KMS-11 (cell line): ENCODE measurements at regions not wholly inside any gene's neighbourhood (a gene's known extent, or its start where the extent isn't known, plus 50 kb on each side); places are given as distances from the start of the nearest gene placed in this dataset.

Source experiments
- H2AFZ ChIP-seq: fragments of 200-600 bp; sonication (generic); 2 replicates; pipeline ENCODE4 v1.6.1; 2016; ENCODE audit warnings: antibody characterized with exemption, mixed run types, low read depth
- H3K27ac ChIP-seq: fragments of 200-600 bp; sonication (generic); 2 replicates; pipeline ENCODE4 v1.6.1; 2016; ENCODE audit warnings: mild to moderate bottlenecking, mixed run types
- H3K27me3 ChIP-seq: fragments of 200-600 bp; sonication (generic); 2 replicates; pipeline ENCODE4 v1.6.1; 2017; ENCODE audit warnings: mild to moderate bottlenecking, low read depth, mixed run types, moderate library complexity; ENCODE audit not compliant: insufficient read depth
- H3K36me3 ChIP-seq: fragments of 200-600 bp; sonication (generic); 2 replicates; pipeline ENCODE4 v1.6.1; 2017; ENCODE audit warnings: mild to moderate bottlenecking, mixed run types; ENCODE audit not compliant: insufficient read depth
- H3K4me1 ChIP-seq: fragments of 200-600 bp; sonication (generic); 2 replicates; pipeline ENCODE4 v1.6.1; 2016; ENCODE audit warnings: mild to moderate bottlenecking, low read depth, mixed run types; ENCODE audit not compliant: poor library complexity, severe bottlenecking
- H3K4me2 ChIP-seq: fragments of 200-600 bp; sonication (generic); 2 replicates; pipeline ENCODE4 v1.7.0; 2016; ENCODE audit warnings: mild to moderate bottlenecking, mixed run types
- H3K4me3 ChIP-seq: fragments of 200-600 bp; sonication (generic); IDR thresholded peaks from 2 replicates; pipeline ENCODE4 v1.6.1; 2017; ENCODE audit warnings: low read depth, low read length, mixed read lengths; ENCODE audit not compliant: insufficient read depth
- H3K79me2 ChIP-seq: fragments of 200-600 bp; sonication (generic); 2 replicates; pipeline ENCODE4 v1.6.1; 2016; ENCODE audit warnings: low read depth, mixed run types; ENCODE audit not compliant: insufficient read depth
- H3K9ac ChIP-seq: fragments of 200-600 bp; sonication (generic); 2 replicates; pipeline ENCODE4 v1.6.1; 2016; ENCODE audit warnings: mild to moderate bottlenecking, mixed run types
- H4K20me1 ChIP-seq: fragments of 200-600 bp; sonication (generic); 2 replicates; pipeline ENCODE4 v1.6.1; 2016; ENCODE audit warnings: mild to moderate bottlenecking, mixed run types; ENCODE audit not compliant: insufficient read depth
- CTCF ChIP-seq: fragments of 200-600 bp; sonication (generic); conservative IDR thresholded peaks from 2 replicates; pipeline ENCODE4 v1.6.1; 2017; ENCODE audit warnings: low read depth, mild to moderate bottlenecking, antibody characterized with exemption, low read length, moderate library complexity, mixed read lengths

GRCh38 chr14:40197344-40197743 is 765.1 kb upstream of the FBXO33 start:
- Histone ChIP-seq H3K79me2 (no peaks in the 10 kb centered on the region), H3K36me3 (no peaks in the 10 kb centered on the region), H3K27ac (no peak overlapping the region), H3K4me1 (no peaks in the 10 kb centered on the region), H2AFZ (no peak overlapping the region), H4K20me1 (no peaks in the 10 kb centered on the region), H3K4me3 (no peak overlapping the region), H3K9ac (no peak overlapping the region), H3K27me3 (no peaks in the 10 kb centered on the region), H3K4me2 (no peak overlapping the region)
- no peak for TF ChIP-seq CTCF

DNA sequence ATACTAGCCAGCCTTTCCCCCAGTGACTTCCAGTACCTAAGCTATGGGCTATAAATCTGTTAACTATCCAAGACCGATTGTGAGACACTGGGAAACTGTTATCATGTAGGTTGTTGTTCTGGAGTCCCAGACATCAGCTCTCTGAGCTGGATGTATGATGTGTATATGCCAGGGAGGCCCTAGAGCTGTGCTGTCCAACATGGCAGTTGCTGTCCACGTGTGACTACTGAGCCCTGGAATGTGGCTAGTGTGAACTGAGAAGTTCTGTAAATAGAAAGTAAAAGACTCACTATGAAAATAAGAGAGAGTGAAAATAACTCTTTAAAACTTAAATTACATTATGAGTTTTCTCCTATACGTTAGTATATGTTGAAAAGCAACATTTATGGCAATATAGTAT is 755.8 kb upstream of the FBXO33 start:
- no peak for TF ChIP-seq CTCF
- Histone ChIP-seq H3K4me3 (no peak overlapping the region), H2AFZ (no peak overlapping the region), H3K4me1 (no peaks in the 10 kb centered on the region), H3K9ac (no peak overlapping the region), H3K27ac (no peak overlapping the region), H4K20me1 (no peaks in the 10 kb centered on the region), H3K79me2 (no peaks in the 10 kb centered on the region), H3K36me3 (no peaks in the 10 kb centered on the region), H3K4me2 (no peak overlapping the region), H3K27me3 (no peaks in the 10 kb centered on the region)

DNA sequence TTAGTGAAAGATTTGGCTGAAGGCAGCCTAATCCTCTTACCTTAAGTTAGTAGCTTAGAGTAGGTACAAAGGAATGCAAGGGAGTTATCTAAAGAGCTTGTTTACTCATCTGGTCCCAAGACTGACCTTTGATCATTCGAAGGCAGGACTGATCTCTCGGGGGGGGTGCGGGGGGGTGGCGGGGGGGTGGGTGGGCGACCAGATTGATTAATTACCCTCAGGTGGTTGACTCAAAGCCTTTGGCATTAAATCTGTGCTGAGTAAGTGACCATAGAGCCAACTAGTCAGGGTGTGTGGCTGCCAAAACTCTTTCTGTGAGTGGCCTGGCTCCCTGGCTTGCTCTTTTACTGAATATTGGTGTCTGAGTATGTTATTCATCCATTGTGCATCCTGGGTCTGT is 731.9 kb upstream of the FBXO33 start:
- Histone ChIP-seq H3K4me2 (no peak overlapping the region), H3K4me3 (no peak overlapping the region), H3K9ac (no peak overlapping the region), H3K4me1 (no peaks in the 10 kb centered on the region), H2AFZ (no peak overlapping the region), H4K20me1 (no peaks in the 10 kb centered on the region), H3K79me2 (no peaks in the 10 kb centered on the region), H3K36me3 (no peaks in the 10 kb centered on the region), H3K27me3 (no peaks in the 10 kb centered on the region), H3K27ac (no peak overlapping the region)
- no peak for TF ChIP-seq CTCF

GRCh38 chr14:40139657-40140056 is 707.4 kb upstream of the FBXO33 start:
- Histone ChIP-seq H3K4me3 (no peak overlapping the region), H3K4me1 (no peaks in the 10 kb centered on the region), H3K79me2 (no peaks in the 10 kb centered on the region), H3K27me3 (no peaks in the 10 kb centered on the region), H3K27ac (no peak overlapping the region), H3K36me3 (no peaks in the 10 kb centered on the region), H3K9ac (no peak overlapping the region), H3K4me2 (no peak overlapping the region), H2AFZ (no peak overlapping the region), H4K20me1 (no peaks in the 10 kb centered on the region)
- no peak for TF ChIP-seq CTCF

- Histone ChIP-seq H3K27me3 (no peaks in the 10 kb centered on the region), H3K79me2 (no peaks in the 10 kb centered on the region), H3K27ac (no peak overlapping the region), H3K4me1 (no peaks in the 10 kb centered on the region), H3K4me2 (no peak overlapping the region), H3K36me3 (no peaks in the 10 kb centered on the region), H4K20me1 (no peaks in the 10 kb centered on the region), H3K9ac (no peak overlapping the region), H2AFZ (no peak overlapping the region), H3K4me3 (no peak overlapping the region)
- TF ChIP-seq CTCF = no peak
Observed at GRCh38 chr14:40133463-40133862, 701.2 kb upstream of the FBXO33 start.
